GM12878 (cell line): ENCODE measurements at regions not wholly inside any gene's neighbourhood (a gene's known extent, or its start where the extent isn't known, plus 50 kb on each side); places are given as distances from the start of the nearest gene placed in this dataset.

Experiments
- ATAC-seq: fragments of 200-7000 bp; cut with Tn5 transposase; 3 replicates; pipeline ENCODE4 v1.9.1; 2020; ENCODE audit warnings: mild to moderate bottlenecking, moderate library complexity
- BruUV-seq: library from RNA; stranded (reverse); fragments of 400-500 nt; replicated peaks from 2 replicates; lab custom pipeline; 2021; lab: Mats Ljungman, UMichigan
- CTCF ChIA-PET: fragments of 300-600 bp; sonication (Branson Sonifier 250); formaldehyde crosslinking; extraction: SDS; loops from one replicate; lab custom pipeline; 2021; ENCODE audit warnings: inconsistent platforms; lab: Yijun Ruan, JAX
- POLR2A ChIA-PET: fragments of 350-600 bp; formaldehyde crosslinking; extraction: SDS; loops from one replicate; lab custom pipeline; 2021; ENCODE audit warnings: inconsistent platforms; lab: Charles Lee
- RAD21 ChIA-PET: fragments of 300-600 bp; sonication (Branson Sonifier 250); formaldehyde crosslinking; loops from one replicate; lab custom pipeline; 2023; ENCODE audit warnings: antibody characterized with exemption; ENCODE audit not compliant: unreplicated experiment; lab: Charles Lee
- SMC1A ChIA-PET: fragments of 300-600 bp; sonication (Branson Sonifier 250); formaldehyde crosslinking; loops from one replicate; lab custom pipeline; 2023; ENCODE audit not compliant: unreplicated experiment, uncharacterized antibody; lab: Charles Lee
- DNase-seq: peaks from one replicate; pipeline ENCODE4 v3.0.0-alpha.2; 2011; ENCODE audit warnings: low read depth, low spot score
- FAIRE-seq: peaks from 3 replicates; lab custom pipeline; 2011; peaks lifted over from hg19 to GRCh38; lab: Jason Lieb, UNC
- H2AFZ ChIP-seq: 2 replicates; pipeline ENCODE4 v1.6.0; 2011; ENCODE audit warnings: low read depth, low read length, control low read depth; ENCODE audit not compliant: control insufficient read depth
- H3K27ac ChIP-seq: 2 replicates; pipeline ENCODE4 v1.5.1; 2011; ENCODE audit warnings: control low read depth; ENCODE audit not compliant: control insufficient read depth, insufficient read depth
- H3K27me3 ChIP-seq, 2 experiments: replicated peaks in 1 of 2; 2 replicates each; pipeline versions ENCODE4 v1.6.0 to v1.6.1; 2011; ENCODE audit warnings: low read length in 1 of 2; ENCODE audit not compliant: control insufficient read depth in 2 of 2, insufficient read depth in 2 of 2
- H3K36me3 ChIP-seq, 2 experiments: 2 replicates each; pipeline ENCODE4 v1.5.1; 2011; ENCODE audit warnings: low read length in 1 of 2; ENCODE audit not compliant: control insufficient read depth in 2 of 2, insufficient read depth in 2 of 2
- H3K4me1 ChIP-seq: 2 replicates; pipeline ENCODE4 v1.6.1; 2011; ENCODE audit warnings: mild to moderate bottlenecking, low read length, moderate library complexity, mixed read lengths; ENCODE audit not compliant: control insufficient read depth, insufficient read depth
- H3K4me2 ChIP-seq: 2 replicates; pipeline ENCODE4 v1.6.0; 2011; ENCODE audit warnings: control low read depth; ENCODE audit not compliant: control insufficient read depth, insufficient read depth
- H3K4me3 ChIP-seq: fragments of 200-600 bp; sonication (generic); 2 replicates; pipeline ENCODE4 v1.5.1; 2016
- H3K79me2 ChIP-seq: 2 replicates; pipeline ENCODE4 v1.6.0; 2011; ENCODE audit warnings: low read length; ENCODE audit not compliant: control insufficient read depth, insufficient read depth
- H3K9ac ChIP-seq: 2 replicates; pipeline ENCODE4 v1.8.0; 2011; ENCODE audit warnings: low read length, control low read depth, mixed read lengths; ENCODE audit not compliant: control insufficient read depth, insufficient read depth
- H3K9me3 ChIP-seq: replicated peaks from 3 replicates; pipeline ENCODE4 v1.5.1; 2011; ENCODE audit warnings: mild to moderate bottlenecking, low read length; ENCODE audit not compliant: control insufficient read depth, insufficient read depth
- H4K20me1 ChIP-seq: 2 replicates; pipeline ENCODE4 v1.6.0; 2011; ENCODE audit not compliant: control insufficient read depth, insufficient read depth
- CEBPB ChIP-seq, 2 experiments: fragments of 150-350 bp in 1 of 2; IDR thresholded peaks; 2 replicates each; pipeline ENCODE4 v1.6.1; 2012 to 2014; ENCODE audit warnings: low read depth in 2 of 2, low read length in 2 of 2, borderline replicate concordance in 1 of 2, inconsistent platforms in 1 of 2
- USF1 ChIP-seq: IDR thresholded peaks from 2 replicates; pipeline ENCODE4 v1.6.1; 2011; ENCODE audit warnings: borderline replicate concordance, low read depth, mild to moderate bottlenecking, moderate library complexity, mixed read lengths, low read length; ENCODE audit not compliant: insufficient read depth; ENCODE audit errors: extremely low read length
- WGBS: methylation state at CpG from one replicate; pipeline ENCODE4 v1.1.6; 2016; ENCODE audit warnings: low lambda C conversion rate; ENCODE audit not compliant: insufficient replicate concordance, insufficient coverage; ENCODE audit errors: missing lambda C conversion rate; 5-methylcytosine and 5-hydroxymethylcytosine counted together
- in situ Hi-C: fragments of 300-500 bp; cut with MboI; formaldehyde crosslinking; loops from 9 replicates; pipeline ENCODE4 v1.14.3; 2018; ENCODE audit warnings: mixed read lengths
- intact Hi-C: fragments of 100-400 bp; cut with micrococcal nuclease; formaldehyde crosslinking; loops from one replicate; pipeline ENCODE4 v1.14.2; 2022; ENCODE audit not compliant: unreplicated experiment
- TF ChIP-seq, protein P1 (sequence below): fragments of 450-650 bp; formaldehyde crosslinking; IDR thresholded peaks from 2 replicates; pipeline ENCODE4 v1.4.0; 2020; ENCODE audit warnings: mild to moderate bottlenecking, moderate library complexity

DNA sequence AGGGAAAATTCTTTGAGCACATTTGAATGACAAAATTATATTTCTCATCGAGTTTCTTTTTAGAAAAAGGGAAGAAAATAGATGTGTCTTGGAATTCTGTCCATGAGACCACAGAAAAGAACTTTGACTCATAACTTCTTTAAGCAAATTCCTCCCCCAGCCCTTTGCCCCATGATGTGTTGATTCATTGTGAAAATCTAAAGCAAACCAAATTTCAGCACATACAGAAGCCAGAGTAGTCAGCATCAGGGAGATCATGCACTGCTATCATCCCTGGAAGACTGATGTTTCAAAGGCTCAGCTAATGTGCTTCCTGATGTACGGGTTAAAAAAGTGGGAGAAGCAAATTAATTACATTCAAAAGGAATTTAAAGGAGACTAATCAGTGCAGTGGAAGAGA lies 159.7 kb downstream of the FAT3 start:
- FAIRE-seq (no peak), ATAC-seq (no peak), DNase-seq (no peak)
- H3K9ac ChIP-seq: no peak overlapping the region
- BruUV-seq: no TSS peak
- POLR2A ChIA-PET: no interaction called here
- H3K27me3 ChIP-seq: no peaks in the 10 kb centered on the region
- H3K4me2 ChIP-seq: no peak overlapping the region
- H3K36me3 ChIP-seq: no peaks in the 10 kb centered on the region
- no peak overlapping the region for H3K4me3 ChIP-seq
- H3K79me2 ChIP-seq: no peaks in the 10 kb centered on the region
- CTCF ChIA-PET: no interaction called here
- intact Hi-C loops: no loop called here
- 11% methylated on average over 2 of the region's 2 CpGs for WGBS
- SMC1A ChIA-PET: no interaction called here
- H4K20me1 ChIP-seq: no peaks in the 10 kb centered on the region
- no peak for TF ChIP-seq USF1
- TF ChIP-seq CEBPB (IDR thresholded peaks at IDR 0.05; ENCODE audit: borderline replicate concordance in 1 of 2, low read depth in 2 of 2, low read length in 2 of 2): no peak
- TF ChIP-seq, protein P1, sequence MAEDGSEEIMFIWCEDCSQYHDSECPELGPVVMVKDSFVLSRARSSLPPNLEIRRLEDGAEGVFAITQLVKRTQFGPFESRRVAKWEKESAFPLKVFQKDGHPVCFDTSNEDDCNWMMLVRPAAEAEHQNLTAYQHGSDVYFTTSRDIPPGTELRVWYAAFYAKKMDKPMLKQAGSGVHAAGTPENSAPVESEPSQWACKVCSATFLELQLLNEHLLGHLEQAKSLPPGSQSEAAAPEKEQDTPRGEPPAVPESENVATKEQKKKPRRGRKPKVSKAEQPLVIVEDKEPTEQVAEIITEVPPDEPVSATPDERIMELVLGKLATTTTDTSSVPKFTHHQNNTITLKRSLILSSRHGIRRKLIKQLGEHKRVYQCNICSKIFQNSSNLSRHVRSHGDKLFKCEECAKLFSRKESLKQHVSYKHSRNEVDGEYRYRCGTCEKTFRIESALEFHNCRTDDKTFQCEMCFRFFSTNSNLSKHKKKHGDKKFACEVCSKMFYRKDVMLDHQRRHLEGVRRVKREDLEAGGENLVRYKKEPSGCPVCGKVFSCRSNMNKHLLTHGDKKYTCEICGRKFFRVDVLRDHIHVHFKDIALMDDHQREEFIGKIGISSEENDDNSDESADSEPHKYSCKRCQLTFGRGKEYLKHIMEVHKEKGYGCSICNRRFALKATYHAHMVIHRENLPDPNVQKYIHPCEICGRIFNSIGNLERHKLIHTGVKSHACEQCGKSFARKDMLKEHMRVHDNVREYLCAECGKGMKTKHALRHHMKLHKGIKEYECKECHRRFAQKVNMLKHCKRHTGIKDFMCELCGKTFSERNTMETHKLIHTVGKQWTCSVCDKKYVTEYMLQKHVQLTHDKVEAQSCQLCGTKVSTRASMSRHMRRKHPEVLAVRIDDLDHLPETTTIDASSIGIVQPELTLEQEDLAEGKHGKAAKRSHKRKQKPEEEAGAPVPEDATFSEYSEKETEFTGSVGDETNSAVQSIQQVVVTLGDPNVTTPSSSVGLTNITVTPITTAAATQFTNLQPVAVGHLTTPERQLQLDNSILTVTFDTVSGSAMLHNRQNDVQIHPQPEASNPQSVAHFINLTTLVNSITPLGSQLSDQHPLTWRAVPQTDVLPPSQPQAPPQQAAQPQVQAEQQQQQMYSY (CRISPR knock-in tag): no peak
- no peak overlapping the region for H2AFZ ChIP-seq
- RAD21 ChIA-PET: no interaction called here
- in situ Hi-C loops: no loop called here
- no peaks in the 10 kb centered on the region for H3K9me3 ChIP-seq
- no peak overlapping the region for H3K27ac ChIP-seq
- H3K4me1 ChIP-seq: no peaks in the 10 kb centered on the region
